MG63 (cell line): ENCODE measurements at regions not wholly inside any gene's neighbourhood (a gene's known extent, or its start where the extent isn't known, plus 50 kb on each side); places are given as distances from the start of the nearest gene placed in this dataset.

Experiments
- DNase-seq: peaks from one replicate; pipeline ENCODE4 v3.0.0-alpha.2; 2020
- H3K27me3 ChIP-seq: fragments of 250-450 bp; sonication (Bioruptor Pico); 2 replicates; pipeline ENCODE4 v1.5.1; 2020; ENCODE audit warnings: mild to moderate bottlenecking, moderate library complexity
- H3K36me3 ChIP-seq: fragments of 250-450 bp; sonication (Bioruptor Pico); 2 replicates; pipeline ENCODE4 v1.5.1; 2020; ENCODE audit warnings: mild to moderate bottlenecking, moderate library complexity
- H3K4me3 ChIP-seq: fragments of 250-450 bp; sonication (Bioruptor Pico); 2 replicates; pipeline ENCODE4 v1.5.1; 2020; ENCODE audit warnings: mild to moderate bottlenecking, moderate library complexity
- H3K9me3 ChIP-seq: fragments of 250-450 bp; sonication (Bioruptor Pico); 2 replicates; pipeline ENCODE4 v1.5.1; 2020; ENCODE audit warnings: mild to moderate bottlenecking, moderate library complexity

GRCh38 chr4:58603951-58604350 is 1493.8 kb upstream of the IGFBP7 start:
- no peak for DNase-seq
- H3K27me3 ChIP-seq, result no peaks in the 10 kb centered on the region
- H3K4me3 ChIP-seq, result no peak overlapping the region
- H3K36me3 ChIP-seq, result no peaks in the 10 kb centered on the region
- H3K9me3 ChIP-seq, result no peaks in the 10 kb centered on the region

GRCh38 chr4:58602731-58603359 is 1492.7 kb upstream of the IGFBP7 start:
- Histone ChIP-seq H3K4me3 (no peak overlapping the region), H3K9me3 (no peaks in the 10 kb centered on the region), H3K27me3 (no peaks in the 10 kb centered on the region), H3K36me3 (no peaks in the 10 kb centered on the region)
- no peak for DNase-seq

DNA sequence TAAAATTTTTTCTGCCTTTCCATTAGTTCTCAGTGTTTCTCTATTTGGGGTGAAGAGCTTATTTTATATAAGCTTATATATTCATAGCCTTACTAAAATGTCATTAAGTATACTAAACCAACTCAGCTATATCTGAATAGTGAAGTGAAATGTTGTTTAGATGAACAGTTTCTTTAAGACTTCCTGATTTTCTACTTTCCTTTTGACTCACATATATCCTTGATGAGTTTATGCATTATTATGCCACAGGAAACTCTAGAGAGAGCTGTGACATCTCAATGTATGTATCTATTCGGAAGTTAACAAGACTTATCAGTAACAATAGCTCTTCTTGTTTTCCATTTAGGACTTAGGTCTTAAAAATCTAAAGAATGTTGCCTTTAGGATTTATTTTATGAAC is 1491.8 kb upstream of the IGFBP7 start:
- H3K27me3 ChIP-seq, result no peaks in the 10 kb centered on the region
- H3K9me3 ChIP-seq, result no peaks in the 10 kb centered on the region
- H3K4me3 ChIP-seq, result no peak overlapping the region
- no peak for DNase-seq
- H3K36me3 ChIP-seq, result no peaks in the 10 kb centered on the region

- DNase-seq, result no peak
- H3K9me3 ChIP-seq, result no peaks in the 10 kb centered on the region
- H3K36me3 ChIP-seq, result no peaks in the 10 kb centered on the region
- H3K4me3 ChIP-seq, result no peak overlapping the region
- no peaks in the 10 kb centered on the region for H3K27me3 ChIP-seq
These were observed 1490.1 kb upstream of the IGFBP7 start for GRCh38 chr4:58600290-58600689.

GRCh38 chr4:58590722-58591121 is 1480.5 kb upstream of the IGFBP7 start:
- Histone ChIP-seq H3K36me3 (no peaks in the 10 kb centered on the region), H3K4me3 (no peak overlapping the region), H3K9me3 (no peaks in the 10 kb centered on the region), H3K27me3 (no peaks in the 10 kb centered on the region)
- DNase-seq, result no peak

- H3K27me3 ChIP-seq, result no peaks in the 10 kb centered on the region
These were observed 1477.7 kb upstream of the IGFBP7 start for GRCh38 chr4:58587856-58588255.

DNA sequence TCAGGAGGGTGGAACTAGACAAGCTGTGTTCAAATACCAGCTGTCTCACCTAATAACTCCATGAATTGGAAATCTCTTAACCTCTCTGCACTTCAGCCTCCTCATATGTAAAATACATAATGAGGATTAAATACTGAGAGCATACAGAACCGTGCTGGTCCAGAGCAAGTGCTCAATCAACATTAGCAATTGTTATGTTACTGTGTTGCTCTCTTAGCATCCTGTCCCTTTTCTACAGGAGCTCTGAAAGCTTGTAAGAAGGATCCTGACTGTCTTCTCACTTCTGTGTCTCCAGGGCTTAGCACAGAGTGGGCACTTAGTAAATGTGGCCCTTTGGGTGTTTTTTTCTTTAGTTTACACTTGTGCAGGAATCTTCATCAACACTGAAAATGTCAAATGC is 1456.1 kb upstream of the IGFBP7 start:
- Histone ChIP-seq H3K36me3 (no peaks in the 10 kb centered on the region), H3K27me3 (no peaks in the 10 kb centered on the region), H3K9me3 (no peaks in the 10 kb centered on the region), H3K4me3 (no peak overlapping the region)
- DNase-seq, result no peak

More at GRCh38 chr4:58587856-58588255, 1477.7 kb upstream of the IGFBP7 start:
- Histone ChIP-seq H3K36me3 (no peaks in the 10 kb centered on the region), H3K4me3 (no peak overlapping the region), H3K9me3 (no peaks in the 10 kb centered on the region)
- no peak for DNase-seq

GRCh38 chr4:58564695-58565475 is 1454.7 kb upstream of the IGFBP7 start:
- no peak for DNase-seq
- Histone ChIP-seq H3K9me3 (no peaks in the 10 kb centered on the region), H3K36me3 (no peaks in the 10 kb centered on the region), H3K27me3 (no peaks in the 10 kb centered on the region), H3K4me3 (no peak overlapping the region)

- no peak overlapping the region for H3K4me3 ChIP-seq
- no peak for DNase-seq
- no peaks in the 10 kb centered on the region for H3K9me3 ChIP-seq
- no peaks in the 10 kb centered on the region for H3K27me3 ChIP-seq
- no peaks in the 10 kb centered on the region for H3K36me3 ChIP-seq
These were observed 1451.0 kb upstream of the IGFBP7 start for GRCh38 chr4:58561170-58561569.

- H3K27me3 ChIP-seq, result no peaks in the 10 kb centered on the region
- H3K36me3 ChIP-seq, result no peaks in the 10 kb centered on the region
- H3K9me3 ChIP-seq, result no peaks in the 10 kb centered on the region
- no peak overlapping the region for H3K4me3 ChIP-seq
- no peak for DNase-seq
These were observed 1450.6 kb upstream of the IGFBP7 start for GRCh38 chr4:58560736-58561135.

DNA sequence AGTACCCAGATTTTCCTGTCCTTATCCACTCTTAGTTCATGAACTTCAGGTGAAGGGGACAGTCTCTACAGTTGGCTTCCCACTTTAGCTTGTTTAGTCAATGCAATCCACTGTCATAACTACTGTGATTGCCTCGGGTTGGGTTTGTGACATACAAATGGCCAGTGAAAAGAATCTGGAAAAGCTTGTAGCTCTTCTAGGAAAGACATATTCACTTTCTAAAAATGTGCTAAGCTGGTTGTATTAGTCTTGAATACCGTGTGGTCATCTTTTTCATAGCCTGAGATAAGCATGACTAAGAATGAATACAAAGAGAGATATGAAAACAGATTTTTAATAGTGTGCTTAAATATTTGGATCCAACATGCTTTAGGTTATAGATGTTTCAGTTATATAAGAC is 1443.5 kb upstream of the IGFBP7 start:
- DNase-seq, result no peak
- no peaks in the 10 kb centered on the region for H3K27me3 ChIP-seq
- H3K36me3 ChIP-seq, result no peaks in the 10 kb centered on the region
- H3K4me3 ChIP-seq, result no peak overlapping the region
- no peaks in the 10 kb centered on the region for H3K9me3 ChIP-seq

GRCh38 chr4:58553031-58553430 is 1442.8 kb upstream of the IGFBP7 start:
- no peak for DNase-seq
- H3K4me3 ChIP-seq, result no peak overlapping the region
- no peaks in the 10 kb centered on the region for H3K27me3 ChIP-seq
- H3K9me3 ChIP-seq, result no peaks in the 10 kb centered on the region
- H3K36me3 ChIP-seq, result no peaks in the 10 kb centered on the region

GRCh38 chr4:58551676-58552075 is 1441.5 kb upstream of the IGFBP7 start:
- Histone ChIP-seq H3K9me3 (no peaks in the 10 kb centered on the region), H3K27me3 (no peaks in the 10 kb centered on the region), H3K36me3 (no peaks in the 10 kb centered on the region), H3K4me3 (no peak overlapping the region)
- DNase-seq, result no peak

- H3K4me3 ChIP-seq, result no peak overlapping the region
- no peaks in the 10 kb centered on the region for H3K27me3 ChIP-seq
- no peaks in the 10 kb centered on the region for H3K36me3 ChIP-seq
- DNase-seq, result no peak
- no peaks in the 10 kb centered on the region for H3K9me3 ChIP-seq
These were observed 1433.3 kb upstream of the IGFBP7 start for GRCh38 chr4:58543465-58543864.

- Histone ChIP-seq H3K4me3 (no peak overlapping the region), H3K9me3 (no peaks in the 10 kb centered on the region)
- DNase-seq, result no peak
These were observed 1431.7 kb upstream of the IGFBP7 start for GRCh38 chr4:58541926-58542325.

GRCh38 chr4:58522765-58523382 is 1412.7 kb upstream of the IGFBP7 start:
- no peak for DNase-seq
- no peak overlapping the region for H3K4me3 ChIP-seq
- no peaks in the 10 kb centered on the region for H3K27me3 ChIP-seq
- H3K36me3 ChIP-seq, result no peaks in the 10 kb centered on the region
- no peaks in the 10 kb centered on the region for H3K9me3 ChIP-seq

More at GRCh38 chr4:58541926-58542325, 1431.7 kb upstream of the IGFBP7 start:
- no peaks in the 10 kb centered on the region for H3K27me3 ChIP-seq
- H3K36me3 ChIP-seq, result no peaks in the 10 kb centered on the region

GRCh38 chr4:58515226-58515625 is 1405.0 kb upstream of the IGFBP7 start:
- no peak for DNase-seq

DNA sequence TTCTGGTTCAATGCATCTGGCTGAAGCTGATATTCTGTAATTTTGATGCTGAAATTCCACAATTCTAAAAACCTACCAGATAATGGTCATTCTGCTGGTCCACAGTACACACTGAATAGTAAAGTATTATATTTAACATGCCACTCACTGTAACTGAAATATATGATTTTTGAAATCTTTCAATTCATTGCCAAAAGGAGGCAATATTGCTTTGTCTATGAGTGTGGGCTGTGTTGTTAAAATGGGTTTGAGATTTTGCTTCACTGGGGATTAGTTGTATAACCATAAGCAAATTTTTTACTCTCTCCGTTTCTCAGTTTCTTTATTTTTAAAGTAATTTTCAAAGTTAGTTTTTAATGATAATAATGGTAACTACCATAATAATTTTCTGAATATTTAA is 1404.1 kb upstream of the IGFBP7 start:
- Histone ChIP-seq H3K27me3 (no peaks in the 10 kb centered on the region), H3K36me3 (no peaks in the 10 kb centered on the region), H3K9me3 (no peaks in the 10 kb centered on the region), H3K4me3 (no peak overlapping the region)
- DNase-seq, result no peak

More at GRCh38 chr4:58515226-58515625, 1405.0 kb upstream of the IGFBP7 start:
- H3K27me3 ChIP-seq, result no peaks in the 10 kb centered on the region
- H3K4me3 ChIP-seq, result no peak overlapping the region
- no peaks in the 10 kb centered on the region for H3K36me3 ChIP-seq
- H3K9me3 ChIP-seq, result no peaks in the 10 kb centered on the region
